GM18951 (cell line): ENCODE measurements at regions not wholly inside any gene's neighbourhood (a gene's known extent, or its start where the extent isn't known, plus 50 kb on each side); places are given as distances from the start of the nearest gene placed in this dataset.

Experiments
- POLR2A ChIP-seq: IDR thresholded peaks from 4 replicates; pipeline ENCODE4 v1.6.1; 2011; ENCODE audit warnings: mild to moderate bottlenecking; ENCODE audit not compliant: insufficient read length, insufficient read depth; ENCODE audit errors: extremely low read depth
- in situ Hi-C: fragments of 300-500 bp; cut with MboI; formaldehyde crosslinking; loops from one replicate; pipeline ENCODE4 v1.12.0; 2022; ENCODE audit warnings: low sequenced_read_pairs, mixed read lengths, inconsistent platforms; ENCODE audit not compliant: unreplicated experiment

DNA sequence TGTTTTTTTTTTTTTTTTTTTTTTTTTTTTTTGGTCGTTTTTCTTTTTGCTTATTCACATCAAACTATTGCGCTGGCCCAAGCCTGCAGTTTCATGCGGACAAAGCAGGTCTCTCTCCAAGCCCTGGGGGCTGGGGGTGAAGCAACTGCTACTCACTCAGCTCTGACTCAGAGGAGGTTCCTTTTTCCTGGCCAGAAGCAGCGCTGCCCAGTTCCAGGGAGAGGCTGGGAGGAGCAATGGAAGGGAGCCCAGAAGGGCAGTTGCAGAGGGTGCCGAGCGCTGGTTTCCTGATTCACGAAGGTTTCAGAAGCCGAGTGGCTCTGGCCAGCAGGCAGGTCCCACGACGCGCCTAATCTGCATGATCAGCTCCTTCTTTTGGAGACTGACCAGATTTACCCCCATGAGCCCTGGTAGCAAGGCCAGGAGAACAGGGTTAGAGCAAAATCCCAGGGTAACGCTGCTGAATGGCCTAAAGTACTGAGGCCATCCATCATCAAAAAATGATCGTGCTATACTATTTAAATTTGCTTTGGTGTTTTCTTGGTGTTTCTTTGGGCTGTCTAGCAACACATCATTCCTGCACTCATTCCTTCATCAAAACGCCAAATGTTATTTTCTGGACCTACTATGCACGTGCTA, 144.7 kb upstream of the SOX9 start:
- in situ Hi-C loops = no loop called here
- no peak for TF ChIP-seq POLR2A

DNA sequence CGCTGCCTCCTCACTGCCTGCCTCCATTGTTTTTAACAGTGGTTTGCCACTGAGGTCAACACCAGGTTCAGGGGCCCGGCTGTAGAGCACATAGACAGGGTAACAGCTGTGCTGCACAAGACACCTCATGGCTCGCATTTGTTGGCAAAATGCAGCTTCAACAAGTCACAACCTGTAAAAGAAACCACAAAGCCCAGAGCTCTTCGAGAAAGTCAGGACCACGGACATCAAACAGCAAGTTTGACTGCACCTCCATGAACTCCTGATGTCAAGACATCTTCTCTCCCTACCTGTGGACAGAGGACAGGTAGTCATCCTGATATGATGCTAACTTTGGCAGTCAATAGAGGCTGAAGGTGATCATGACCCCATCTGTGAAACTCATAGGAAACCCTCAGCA, 142.4 kb upstream of the SOX9 start:
- in situ Hi-C loops = no loop called here
- no peak for TF ChIP-seq POLR2A

DNA sequence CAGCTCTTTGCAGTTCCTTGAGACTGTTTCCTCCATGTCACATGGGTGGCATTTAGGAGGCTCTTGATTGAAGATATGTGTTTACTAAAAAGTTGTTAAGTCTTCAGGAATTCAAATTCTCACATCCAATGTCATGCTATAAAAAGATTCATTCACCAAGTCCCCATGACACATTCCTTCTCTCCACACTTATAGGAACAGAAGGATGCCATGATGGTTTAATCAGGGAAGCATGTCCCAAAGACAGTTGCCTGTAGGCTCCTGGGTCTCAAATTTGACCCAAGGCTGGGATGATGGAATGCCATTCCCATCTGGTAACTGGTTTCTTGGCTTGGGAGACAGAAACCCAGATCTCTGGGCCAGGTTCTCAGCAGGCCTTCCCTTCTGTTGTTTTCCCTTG, 140.6 kb upstream of the SOX9 start:
- no peak for TF ChIP-seq POLR2A
- in situ Hi-C loops = no loop called here

DNA sequence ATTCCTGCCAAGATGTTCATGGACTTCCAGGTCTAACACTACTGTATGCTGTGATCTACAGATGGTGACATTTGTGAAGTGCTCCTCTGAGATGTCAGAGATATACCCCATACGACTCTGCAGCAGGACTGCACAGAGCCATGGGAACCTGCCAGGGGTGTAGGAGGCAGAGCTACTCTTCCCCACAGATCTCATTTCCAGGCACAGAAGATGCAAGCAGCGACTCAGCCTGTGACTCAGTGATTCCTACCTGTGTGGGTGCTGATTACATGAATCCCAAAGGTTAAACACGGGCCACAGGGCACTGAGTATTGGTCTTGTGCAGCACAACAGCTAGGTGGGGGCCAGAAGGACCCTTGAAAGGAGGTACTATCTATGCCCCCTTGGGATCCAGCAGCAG, 137.0 kb upstream of the SOX9 start:
- in situ Hi-C loops = no loop called here
- no peak for TF ChIP-seq POLR2A

DNA sequence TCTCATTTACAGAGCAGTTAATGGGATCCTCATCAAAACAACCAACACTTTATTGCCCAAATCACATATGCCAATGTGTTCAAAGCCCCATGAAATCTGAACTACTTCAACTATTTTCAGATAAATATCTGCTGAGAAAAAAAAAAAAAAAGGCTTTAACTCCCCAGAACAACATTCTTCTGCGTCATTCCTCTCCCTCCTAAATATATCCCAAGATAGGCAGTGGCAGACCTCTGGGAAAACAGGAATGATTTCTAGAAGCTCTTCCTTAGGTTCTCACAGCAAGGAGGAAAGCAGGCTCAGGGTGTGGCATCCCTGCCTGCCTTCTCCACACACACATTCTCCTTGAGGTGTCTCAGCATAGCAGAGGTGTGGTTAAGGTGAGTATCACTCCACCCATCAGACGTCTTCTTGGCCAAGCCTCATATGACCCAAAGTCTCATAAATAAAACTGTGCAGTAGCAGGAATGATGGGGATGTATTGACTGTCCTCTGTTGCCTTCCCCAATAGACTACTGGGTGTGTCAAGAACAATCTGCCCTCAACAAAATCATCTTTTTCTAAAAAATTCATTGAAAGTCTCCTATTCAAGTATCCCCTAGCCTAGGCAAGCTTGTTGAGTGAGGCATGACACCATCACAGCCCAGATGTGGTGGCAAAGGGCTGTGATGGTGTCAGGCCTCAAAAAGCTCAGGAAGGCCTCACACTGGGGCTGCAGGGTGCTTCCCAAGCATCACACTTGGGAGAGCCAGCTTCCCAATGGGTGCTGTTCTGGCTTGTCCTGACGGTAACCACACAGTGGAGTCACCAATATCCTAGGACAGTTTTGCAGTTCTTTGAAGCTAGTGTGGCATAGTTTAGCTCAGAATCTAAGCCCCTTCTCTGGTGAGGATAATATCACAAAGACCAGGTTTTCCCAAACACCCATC, 135.4 kb upstream of the SOX9 start:
- no peak for TF ChIP-seq POLR2A
- in situ Hi-C loops = no loop called here

DNA sequence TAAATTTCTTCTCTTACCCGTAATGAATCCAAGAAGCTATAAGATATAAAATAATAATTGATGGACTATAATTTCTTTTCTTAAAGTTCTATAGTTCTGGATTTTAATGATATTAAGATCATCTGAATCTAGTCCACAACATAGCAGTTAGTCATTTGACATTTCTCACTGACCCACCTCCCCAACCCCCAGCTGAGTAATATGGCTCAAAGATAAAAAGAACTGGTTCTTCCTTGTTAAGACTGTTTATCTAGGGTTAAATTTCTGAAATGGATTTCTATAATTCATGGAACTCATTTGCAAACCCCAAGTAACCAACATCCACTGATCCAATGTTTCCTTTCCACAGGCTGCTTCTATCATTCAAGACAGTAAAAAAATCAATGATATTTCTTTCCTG, 133.9 kb upstream of the SOX9 start:
- in situ Hi-C loops = no loop called here
- TF ChIP-seq POLR2A = no peak

DNA sequence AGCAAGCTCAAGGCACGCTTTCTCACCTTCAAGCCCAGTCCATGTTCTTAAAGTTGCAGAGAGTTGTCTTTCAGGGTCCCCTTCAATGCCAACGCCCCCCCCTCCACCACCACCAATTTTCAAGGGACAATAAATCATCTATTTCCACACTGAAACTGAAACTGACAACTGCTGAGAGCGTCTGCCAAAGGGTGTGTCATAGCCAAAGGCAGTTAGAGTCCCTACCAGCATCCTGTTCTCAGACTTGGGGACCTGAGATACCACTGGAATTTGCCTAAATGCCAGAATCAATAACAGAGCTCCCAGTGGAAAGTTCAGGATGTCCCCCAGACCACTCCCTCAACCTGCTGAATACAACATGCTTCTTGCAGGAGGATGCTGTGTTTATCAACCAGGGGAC, 133.2 kb upstream of the SOX9 start:
- TF ChIP-seq POLR2A = no peak
- in situ Hi-C loops = no loop called here

DNA sequence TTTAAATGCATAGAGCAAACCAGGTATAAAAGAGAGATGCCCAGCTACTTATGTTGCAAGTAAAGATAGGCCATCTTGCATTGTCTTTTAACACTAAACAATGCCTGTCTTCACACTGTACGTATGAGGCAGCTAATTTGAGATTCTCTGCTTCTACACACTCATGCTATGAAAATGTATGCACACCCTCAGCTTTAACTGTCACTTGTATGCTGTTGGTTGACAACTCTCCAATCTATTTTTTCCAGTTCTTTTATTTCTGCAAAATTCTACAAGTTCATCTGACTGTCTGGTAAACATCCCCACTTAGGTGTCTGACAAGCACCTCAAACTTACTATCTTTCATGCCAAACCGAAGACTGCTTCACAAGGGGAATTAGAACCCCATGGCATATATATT, 131.7 kb upstream of the SOX9 start:
- in situ Hi-C loops = no loop called here
- TF ChIP-seq POLR2A = no peak

DNA sequence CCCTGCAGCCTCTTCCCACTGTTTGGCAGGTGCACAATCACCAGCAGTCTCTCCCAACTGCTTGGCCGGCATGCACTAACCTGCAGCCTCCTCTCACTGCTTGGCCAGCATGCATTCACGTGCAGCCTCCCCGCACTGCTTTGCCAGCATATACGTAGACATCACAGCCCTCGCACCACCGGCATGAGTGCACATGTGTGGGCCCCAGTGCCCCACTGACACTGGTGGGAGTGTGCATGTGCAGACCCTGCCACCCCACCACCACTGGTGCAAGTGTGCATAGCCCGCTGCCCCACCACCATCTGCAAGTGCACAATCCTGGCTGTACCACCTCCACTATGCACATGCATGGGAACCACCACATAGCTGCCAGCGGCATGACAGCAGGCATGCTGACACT, 127.5 kb upstream of the SOX9 start:
- TF ChIP-seq POLR2A = no peak
- in situ Hi-C loops = no loop called here

DNA sequence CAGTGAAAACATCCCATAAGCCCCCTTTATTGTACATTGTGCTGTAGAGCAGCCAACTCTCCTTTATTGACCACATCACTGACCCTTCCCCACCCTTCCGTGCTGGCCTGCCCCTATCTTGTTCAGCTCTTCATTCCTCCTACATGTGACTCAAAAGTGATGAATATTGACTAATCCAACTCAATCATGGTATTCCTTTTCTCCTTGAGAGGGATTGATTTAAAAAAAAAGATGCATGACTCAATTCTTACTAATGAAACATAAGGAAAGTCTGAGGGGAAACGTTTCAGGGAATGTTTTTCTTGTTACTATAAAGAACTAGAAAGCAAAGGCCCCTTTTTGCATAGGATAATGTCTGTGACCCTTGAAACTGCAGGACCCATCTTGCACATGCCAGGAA, 125.2 kb upstream of the SOX9 start:
- in situ Hi-C loops = no loop called here
- TF ChIP-seq POLR2A = no peak

DNA sequence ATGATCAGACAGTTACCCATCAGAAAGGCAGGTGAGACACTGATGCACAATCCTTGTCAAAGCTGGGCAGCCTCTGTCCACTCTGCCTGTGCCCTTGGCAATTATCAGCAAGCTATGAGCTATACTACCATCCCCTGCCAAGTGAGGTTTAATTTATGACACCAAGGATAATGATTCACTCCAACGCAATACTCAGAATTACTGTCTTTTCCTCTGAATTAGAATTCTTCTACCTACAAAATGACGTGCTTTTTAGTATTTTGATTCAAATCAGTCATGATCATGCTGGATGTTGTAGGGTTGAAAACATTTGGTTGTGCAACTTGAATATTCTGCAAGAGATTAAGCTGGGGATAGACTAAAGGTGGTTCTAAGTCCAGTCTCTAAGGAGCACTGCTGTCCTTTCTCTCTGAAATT, 116.8 kb upstream of the SOX9 start:
- in situ Hi-C loops = no loop called here

DNA sequence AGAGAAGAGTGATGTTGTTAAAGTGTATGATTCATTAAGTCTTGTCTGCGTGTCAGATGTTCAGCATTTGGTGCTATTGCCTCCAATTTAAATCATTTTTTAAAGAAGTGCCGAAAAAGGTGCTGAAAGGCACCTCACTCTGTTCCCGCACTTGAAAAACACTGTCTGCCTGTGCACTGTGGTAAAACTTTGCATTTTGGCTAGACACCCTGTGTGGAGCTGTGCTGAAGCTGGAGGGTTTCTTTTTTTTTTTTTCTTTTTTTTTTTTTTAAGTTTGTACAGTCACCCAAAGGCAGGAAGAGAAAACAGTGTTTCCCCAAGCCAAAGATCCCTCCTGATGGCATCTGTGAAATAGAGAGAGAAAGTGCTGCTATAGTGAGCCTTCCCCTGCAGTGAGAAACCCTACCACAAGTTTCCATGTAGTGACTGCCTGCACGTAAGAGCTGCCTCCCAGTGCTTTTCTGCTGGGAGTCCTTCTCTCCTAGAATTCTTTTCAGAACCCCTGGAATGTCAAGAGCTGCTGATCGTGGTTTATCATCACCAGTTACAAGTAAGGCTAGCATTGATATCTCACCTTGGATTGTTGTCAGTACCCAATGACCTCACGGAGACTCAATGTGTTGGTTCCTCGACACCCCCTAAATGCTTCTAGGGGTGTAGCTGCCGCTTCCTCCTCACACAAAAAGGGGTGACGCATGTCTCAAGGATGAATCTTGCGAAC, 116.0 kb upstream of the SOX9 start:
- no peak for TF ChIP-seq POLR2A
- in situ Hi-C loops = no loop called here

More for the DNA sequence above, 116.8 kb upstream of the SOX9 start:
- TF ChIP-seq POLR2A = no peak

DNA sequence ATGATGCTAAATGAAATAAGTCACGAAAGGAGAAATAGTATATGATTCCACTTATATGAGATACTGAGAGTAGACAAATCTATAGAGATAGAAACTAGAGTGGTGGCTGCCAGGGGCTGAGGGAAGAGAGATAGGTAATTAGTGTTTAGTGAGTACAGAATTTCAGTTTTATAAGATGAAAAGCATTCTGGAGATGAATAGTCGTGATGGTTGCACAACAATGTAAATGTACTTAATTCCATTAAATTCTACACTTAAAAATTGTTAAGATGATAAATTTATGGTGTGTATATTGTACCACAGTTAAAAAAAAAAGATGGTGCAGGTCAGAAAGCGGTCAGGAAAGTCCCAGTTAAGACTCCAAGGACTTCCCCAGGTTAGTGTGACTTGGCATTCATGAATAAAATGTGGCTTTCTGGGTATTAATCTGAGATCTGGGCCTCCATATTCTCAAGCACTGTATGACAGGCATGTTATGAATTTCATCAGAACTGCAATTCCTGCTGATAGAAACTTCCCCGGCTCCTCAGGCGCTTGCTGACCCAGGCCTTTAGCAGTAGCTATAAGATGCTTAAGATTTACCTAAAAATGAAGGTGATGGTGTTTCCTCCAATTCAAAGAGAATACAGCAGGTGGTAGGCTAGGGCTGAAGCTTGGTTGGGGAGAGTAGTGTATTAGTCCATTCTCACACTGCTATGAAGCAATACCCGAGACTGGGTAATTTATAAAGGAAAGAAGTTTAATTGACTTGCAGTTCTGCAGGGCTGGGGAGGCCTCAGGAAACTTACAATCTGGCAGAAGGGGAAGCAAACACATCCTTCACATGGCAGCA, 115.3 kb upstream of the SOX9 start:
- no peak for TF ChIP-seq POLR2A
- in situ Hi-C loops = no loop called here
